Hematopoietic multipotent progenitor cell (in vitro differentiated cells): ENCODE measurements at regions not wholly inside any gene's neighbourhood (a gene's known extent, or its start where the extent isn't known, plus 50 kb on each side); places are given as distances from the start of the nearest gene placed in this dataset. TPM values are rescaled to one million over a fixed set of nuclear protein-coding genes. Genes with fewer than 3 reads are reported as not detected.

ENCODE experiments used
- DNase-seq, 3 donors: peaks; one replicate each; pipeline ENCODE4 v3.0.0-alpha.2; 2011 to 2015; ENCODE audit warnings: low read depth in 2 of 3, low spot score in 2 of 3
- small RNA-seq: library from RNA; depleted of rRNA; stranded (forward); fragments of <200 nt; gene quantifications from one replicate; pipeline ENCODE3, GENCODE V24; 2012

DNA sequence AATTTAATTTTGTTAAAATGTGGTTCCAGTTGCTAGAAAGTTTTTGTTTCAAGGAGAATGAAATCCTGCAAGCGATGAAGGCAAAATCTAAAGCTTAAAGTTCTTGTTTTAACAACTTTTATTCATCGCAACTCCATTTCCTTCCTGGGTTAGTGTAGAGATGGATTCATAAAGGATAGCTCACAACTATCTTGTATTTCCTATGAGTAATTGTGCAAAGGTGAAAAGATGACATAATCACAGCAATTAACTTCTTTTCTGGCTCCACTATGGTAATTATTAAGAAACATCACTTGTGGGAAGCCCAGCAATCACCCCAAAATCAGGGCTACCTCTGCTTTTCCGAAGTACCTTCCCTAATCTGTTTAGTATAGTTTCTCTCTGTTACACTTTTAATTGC lies 80.8 kb upstream of the SEMA6A start:
- no peak for DNase-seq

GRCh38 chr5:116654925-116655324 lies 80.3 kb upstream of the SEMA6A start:
- DNase-seq = no peak

DNA sequence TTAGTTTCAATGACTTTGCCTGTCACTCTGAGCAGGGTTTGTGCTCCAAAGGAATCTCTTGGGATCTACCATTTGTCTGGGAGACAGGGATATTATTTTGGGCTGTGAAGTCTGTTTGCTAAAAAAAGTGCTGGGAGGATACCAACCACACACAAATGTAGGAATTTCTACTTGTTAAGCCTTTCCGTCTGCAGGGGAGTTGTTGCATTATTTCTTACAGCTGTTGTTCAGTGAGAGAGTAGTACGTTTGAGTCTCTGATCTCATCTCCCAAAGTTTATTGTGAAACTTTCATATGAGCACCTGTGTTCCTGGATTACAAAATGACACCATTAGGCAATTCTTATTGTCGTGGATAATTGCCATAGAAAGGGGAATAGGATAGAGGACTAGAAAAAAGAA lies 78.3 kb upstream of the SEMA6A start:
- DNase-seq = no peak

DNA sequence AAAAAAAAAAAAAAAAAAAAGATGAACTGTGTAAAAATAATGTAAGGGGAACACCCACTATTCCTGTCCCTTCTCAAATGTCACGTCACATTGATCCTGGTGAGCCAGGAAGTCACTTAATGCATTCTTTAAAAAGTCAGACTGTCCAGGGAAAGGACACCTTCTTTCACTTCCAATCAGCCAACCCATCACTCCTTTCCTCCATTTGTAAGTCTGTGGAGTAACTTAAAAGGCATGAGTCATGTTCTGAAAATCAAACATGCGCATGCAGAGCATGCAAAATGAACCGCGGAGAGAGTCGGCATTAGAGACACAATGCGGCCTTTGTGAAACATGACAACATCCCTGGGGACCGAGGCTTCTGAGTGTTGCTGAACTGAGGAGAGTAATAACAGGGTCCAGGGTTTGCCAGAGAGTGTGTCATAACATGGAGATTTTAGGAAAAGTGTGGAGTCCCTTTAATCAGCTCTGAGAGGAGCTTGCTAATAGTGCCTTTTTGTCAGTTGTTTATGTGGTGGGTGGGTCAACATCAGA lies 77.6 kb upstream of the SEMA6A start:
- no peak for DNase-seq

GRCh38 chr5:116651653-116652052 lies 77.0 kb upstream of the SEMA6A start:
- DNase-seq = no peak

GRCh38 chr5:116650964-116651363 lies 76.3 kb upstream of the SEMA6A start:
- DNase-seq = no peak

DNA sequence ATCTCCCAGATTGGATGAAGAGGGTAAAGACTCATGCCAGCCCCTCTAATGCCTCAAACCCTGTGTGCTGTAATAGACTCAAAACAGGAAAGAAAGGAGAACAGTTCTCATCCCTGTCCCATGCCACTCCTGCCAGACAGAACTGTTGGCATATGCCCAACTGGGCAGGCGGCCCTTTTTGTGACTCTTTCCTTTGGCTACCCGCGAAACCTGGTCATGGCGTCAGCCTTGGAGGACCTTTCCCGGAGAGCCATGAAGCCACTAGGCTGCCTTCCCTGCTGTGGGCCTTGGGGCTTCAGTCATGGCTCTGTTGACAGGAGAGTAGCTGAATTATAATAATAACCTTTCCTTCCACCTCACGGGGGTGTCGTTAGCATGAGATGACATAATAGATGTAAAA lies 75.9 kb upstream of the SEMA6A start:
- DNase-seq = no peak

DNA sequence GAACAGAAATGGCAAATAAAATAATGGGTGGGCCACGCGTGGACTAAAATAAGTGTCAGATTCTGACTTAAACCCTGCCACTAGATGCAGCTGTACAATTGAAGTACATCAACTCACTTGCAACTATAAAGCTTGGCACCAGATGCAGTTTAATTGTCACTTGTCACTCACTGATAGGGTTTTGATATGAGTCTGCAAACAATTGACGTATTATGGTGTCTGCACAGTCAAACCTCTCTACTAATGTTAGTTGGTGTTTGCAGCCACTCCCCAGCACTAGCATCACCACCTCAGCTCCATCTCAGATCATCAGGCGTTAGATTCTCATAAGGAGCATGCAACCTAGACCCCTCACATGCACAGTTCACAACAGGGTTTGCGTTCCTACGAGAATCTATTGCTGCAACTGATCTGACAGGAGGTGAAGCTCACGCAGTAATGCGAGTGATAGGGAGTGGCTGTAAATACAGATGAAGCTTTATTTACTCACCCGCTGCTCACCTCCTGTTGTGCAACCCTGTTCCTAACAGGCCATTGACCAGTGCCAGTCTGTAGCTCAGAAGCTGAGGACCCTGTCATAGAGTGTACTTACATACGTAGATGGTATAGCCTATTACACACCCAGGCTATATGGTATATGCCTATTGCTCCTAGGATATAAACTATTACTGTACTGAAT lies 72.1 kb upstream of the SEMA6A start:
- no peak for DNase-seq

DNA sequence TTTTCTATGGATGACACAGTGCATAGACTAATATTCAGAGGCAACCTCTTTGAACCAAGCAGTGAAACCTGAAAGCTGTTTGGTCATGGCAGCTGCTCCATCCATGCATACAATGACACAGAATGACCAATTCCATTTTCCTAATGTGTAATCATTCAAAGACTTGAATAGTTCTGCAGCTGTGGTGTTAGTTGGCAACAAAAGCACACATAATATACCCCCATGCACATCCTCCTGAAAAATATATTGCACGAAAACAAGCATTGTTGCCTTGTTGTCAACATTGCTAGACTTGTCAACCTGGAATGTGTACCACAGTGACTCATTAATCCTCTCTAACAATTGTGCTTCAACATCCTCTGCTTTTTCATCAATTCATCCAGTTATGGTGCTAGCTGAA lies 71.0 kb upstream of the SEMA6A start:
- no peak for DNase-seq

GRCh38 chr5:116640236-116640635 lies 65.6 kb upstream of the SEMA6A start:
- no peak for DNase-seq

- DNase-seq = no peak
These were observed 62.6 kb upstream of the SEMA6A start for GRCh38 chr5:116637149-116637740.

DNA sequence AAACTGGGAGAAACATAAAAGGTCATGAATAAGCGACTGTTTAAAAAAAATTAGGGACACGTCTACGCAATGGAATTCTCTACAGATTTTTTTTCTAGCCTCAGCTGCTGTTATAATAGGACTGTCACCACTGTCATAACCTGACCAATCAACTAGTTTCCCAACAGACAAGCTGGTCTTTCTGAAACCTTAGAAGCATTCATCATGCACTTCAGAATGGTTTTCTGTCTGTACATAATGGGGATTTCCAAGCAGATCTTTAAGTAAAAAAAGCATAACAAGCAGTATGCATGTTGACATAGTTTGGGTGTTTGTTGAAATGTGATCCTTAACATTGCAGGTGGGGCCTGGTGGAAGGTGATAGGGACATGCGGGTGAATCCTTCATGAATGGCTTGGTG lies 58.3 kb upstream of the SEMA6A start:
- no peak for DNase-seq

GRCh38 chr5:116631147-116631546 lies 56.5 kb upstream of the SEMA6A start:
- DNase-seq = no peak

DNA sequence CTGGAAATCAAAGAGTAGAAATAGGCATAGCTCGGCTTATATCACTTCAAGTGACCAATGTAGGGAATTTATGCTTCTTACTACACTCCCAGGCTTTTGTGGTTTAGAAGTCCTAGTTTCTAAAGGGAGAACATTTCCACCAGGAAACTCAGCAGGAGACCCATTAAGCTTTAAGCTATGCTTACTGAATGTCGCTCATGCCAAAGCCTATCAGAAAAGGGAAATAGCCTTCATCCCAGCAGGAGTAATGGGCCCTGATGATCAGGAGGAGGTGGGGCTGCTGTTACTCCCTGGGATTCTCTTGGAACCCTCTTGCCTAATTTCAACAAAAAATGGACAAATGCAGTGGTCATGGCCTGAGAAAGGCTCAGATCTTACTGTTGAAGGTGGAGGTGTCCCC lies 54.5 kb upstream of the SEMA6A start:
- DNase-seq = no peak

DNA sequence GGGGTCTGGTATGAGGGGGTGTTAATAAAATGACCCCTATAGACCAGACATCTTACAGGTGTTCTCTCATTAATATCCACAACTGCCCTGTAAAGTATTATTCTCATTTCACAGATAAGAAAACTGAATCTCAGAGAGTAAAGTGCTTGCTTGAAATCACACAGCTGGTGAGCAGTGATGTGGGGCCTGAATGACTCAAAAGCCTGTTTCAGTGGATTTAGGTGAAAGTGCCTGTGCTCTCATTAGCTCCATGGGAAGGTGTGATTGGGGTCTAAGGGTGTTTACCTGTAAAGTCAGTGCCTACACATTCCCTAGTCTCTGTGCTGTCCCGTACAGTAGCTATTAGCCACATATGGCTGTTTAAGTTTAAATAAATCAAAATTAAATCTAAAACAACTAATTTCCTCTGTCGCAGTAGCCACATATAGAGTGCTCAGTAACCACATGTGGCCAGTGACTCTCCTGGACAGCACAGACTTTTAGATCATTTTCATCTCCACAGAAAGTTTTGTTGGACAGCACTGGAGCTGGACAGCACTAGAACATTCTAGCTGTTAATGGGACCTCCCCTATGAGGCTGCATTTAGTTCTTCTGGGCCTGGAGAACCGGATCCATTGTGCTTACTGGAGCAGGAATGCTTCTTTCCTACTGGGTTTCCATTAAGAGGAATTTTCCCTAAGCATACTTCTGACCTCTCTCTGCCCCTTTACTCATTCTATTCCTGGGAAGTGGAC lies 52.5 kb upstream of the SEMA6A start:
- no peak for DNase-seq

DNA sequence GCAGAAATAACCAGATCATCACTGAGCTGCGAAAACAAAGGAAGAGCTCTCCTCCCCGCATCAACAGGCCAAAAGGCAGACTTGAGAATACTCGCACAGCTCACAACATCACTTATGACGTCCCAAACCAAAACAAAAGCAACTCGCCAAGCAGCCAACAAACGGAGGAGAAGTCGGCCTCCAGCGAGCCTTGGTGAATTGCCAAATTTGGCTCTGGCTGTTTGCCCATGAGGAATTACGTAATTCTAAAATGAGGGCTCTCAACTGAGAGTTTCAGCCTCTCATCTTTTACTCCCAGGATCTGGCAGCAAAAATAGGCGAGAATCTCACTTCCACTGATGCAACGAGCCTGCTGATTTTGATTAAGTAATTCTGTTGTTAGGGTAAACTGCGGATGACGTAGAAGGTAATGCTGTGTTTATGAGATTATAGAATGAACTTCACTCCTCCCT lies 51.7 kb upstream of the SEMA6A start:
- peak in 2 of 3 donors; percentile 22 to 60 for DNase-seq

Small RNA genes in the stretch of these regions (small RNA-seq; reads per million reads assigned to genes)
- gene AC093534.1 (not detected), gene RNU7-34P (not detected)
